ENCODE measurements at regions not wholly inside any gene's neighbourhood (a gene's known extent, or its start where the extent isn't known, plus 50 kb on each side); places are given as distances from the start of the nearest gene placed in this dataset.

GRCh38 chr5:2877522-2877921 lies 126.0 kb upstream of the IRX2 start:
- no peak overlapping the region for H2AK5ac ChIP-seq (ENCODE audit: low read depth, low read length)
- H3K9ac ChIP-seq (replicated peaks in 1 of 4; ENCODE audit: extremely low read depth in 1 of 4, low read depth in 3 of 4, low read length in 3 of 4): no peak overlapping the region
- no peaks in the 10 kb centered on the region for H3K79me1 ChIP-seq (ENCODE audit: low read depth, low read length)
- no peak overlapping the region for H3K14ac ChIP-seq (ENCODE audit: insufficient read length)
- no peak overlapping the region for H4K5ac ChIP-seq (ENCODE audit: insufficient read length, low read depth, low read length)
- no peak overlapping the region for H2BK15ac ChIP-seq (ENCODE audit: low read length)
- WGBS, 2 experiments (ENCODE audit: extremely low coverage in 1 of 2, insufficient coverage in 1 of 2, insufficient read length in 1 of 2, insufficient replicate concordance in 2 of 2, low coverage in 1 of 2, low lambda C conversion rate in 2 of 2, missing lambda C conversion rate in 1 of 2): 87% methylated on average over 5 of the region's 5 CpGs; no CpG with 5 or more reads in 1 of the 2 experiments
- H3K18ac ChIP-seq (ENCODE audit: extremely low read depth, low read length): no peak overlapping the region
- FAIRE-seq (peak; percentile 42), DNase-seq (ENCODE audit: low read depth in 1 of 2, low spot score in 2 of 2) (peak in 1 of 2 experiments; percentile 22)
- H2BK12ac ChIP-seq (ENCODE audit: low read depth, low read length): no peak overlapping the region
- no peak overlapping the region for H2BK120ac ChIP-seq (replicated peaks; ENCODE audit: low read depth, low read length)
- no peak overlapping the region for H3K4ac ChIP-seq (replicated peaks; ENCODE audit: insufficient read length, low read depth, low read length)
- no peak overlapping the region for H4K8ac ChIP-seq (ENCODE audit: extremely low read depth, insufficient read depth, low read length)
- H3K56ac ChIP-seq (replicated peaks; ENCODE audit: insufficient read length, low read depth, low read length): no peak overlapping the region
- H3K36me3 ChIP-seq (ENCODE audit: control insufficient read depth in 2 of 4, insufficient read depth in 4 of 4, low read length in 3 of 4): no peaks in the 10 kb centered on the region
- H3K4me1 ChIP-seq (replicated peaks in 1 of 4; ENCODE audit: control insufficient read depth in 3 of 4, insufficient read depth in 4 of 4, low read length in 3 of 4): peaks cover 0 to 2% (median 0%) of the 10 kb centered on the region in 4 experiments; a peak in 1 of 7 replicates
- H2BK20ac ChIP-seq (ENCODE audit: low read length): no peak overlapping the region
- no peak overlapping the region for H2BK5ac ChIP-seq (ENCODE audit: low read depth, low read length)
- ChIA-PET POLR2A (ENCODE audit: partially characterized antibody) (no interaction called here), CTCF (ENCODE audit: partially characterized antibody) (no interaction called here)
- no peak overlapping the region for H3K4me2 ChIP-seq (ENCODE audit: insufficient read depth in 1 of 2, low read depth in 2 of 2, low read length in 2 of 2)
- H3K27me3 ChIP-seq (replicated peaks in 1 of 4; ENCODE audit: control insufficient read depth in 3 of 4, extremely low read depth in 1 of 4, insufficient read depth in 3 of 4, low read length in 3 of 4): no peaks in the 10 kb centered on the region
- H3K9me3 ChIP-seq (ENCODE audit: insufficient read depth in 2 of 2, low read depth in 1 of 2, low read length in 1 of 2): peaks cover 7 to 13% of the 10 kb centered on the region in 2 experiments; a peak in 3 of 4 replicates
- no peaks in the 10 kb centered on the region for H3K23me2 ChIP-seq (ENCODE audit: low read depth, low read length)
- no peaks in the 10 kb centered on the region for H4K20me1 ChIP-seq (replicated peaks in 1 of 2; ENCODE audit: control insufficient read depth in 1 of 2, insufficient read depth in 2 of 2, low read length in 2 of 2)
- TF ChIP-seq TEAD4 (IDR thresholded peaks at IDR 0.05; ENCODE audit: low read depth, low read length) (no peak), POU5F1 (IDR thresholded peaks at IDR 0.05; ENCODE audit: low read depth, low read length) (no peak), GTF2F1 (IDR thresholded peaks at IDR 0.05; ENCODE audit: borderline replicate concordance, low read depth, low read length) (no peak), SP4 (IDR thresholded peaks at IDR 0.05; ENCODE audit: low read length) (no peak), NRF1 (IDR thresholded peaks at IDR 0.05; ENCODE audit: low read depth, low read length) (no peak), YY1 (IDR thresholded peaks at IDR 0.05; ENCODE audit: low read depth, low read length) (no peak), CREB1 (IDR thresholded peaks at IDR 0.05) (no peak), KDM5A (IDR thresholded peaks at IDR 0.05; ENCODE audit: low read length) (no peak), SIN3A (conservative IDR thresholded peaks at IDR 0.05 in 1 of 2, IDR thresholded peaks at IDR 0.05 in 1 of 2; ENCODE audit: low read depth in 1 of 2, low read length in 2 of 2) (no peak), CHD1 (IDR thresholded peaks at IDR 0.05; ENCODE audit: low read depth, low read length) (no peak), NANOG (IDR thresholded peaks at IDR 0.05; ENCODE audit: insufficient read depth, low read depth, low read length, poor library complexity, severe bottlenecking) (no peak)
- TF ChIP-seq, protein P1, sequence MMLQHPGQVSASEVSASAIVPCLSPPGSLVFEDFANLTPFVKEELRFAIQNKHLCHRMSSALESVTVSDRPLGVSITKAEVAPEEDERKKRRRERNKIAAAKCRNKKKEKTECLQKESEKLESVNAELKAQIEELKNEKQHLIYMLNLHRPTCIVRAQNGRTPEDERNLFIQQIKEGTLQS (IDR thresholded peaks at IDR 0.05; ENCODE audit: insufficient read depth, low read depth, low read length): no peak
- TF ChIP-seq, protein P2, sequence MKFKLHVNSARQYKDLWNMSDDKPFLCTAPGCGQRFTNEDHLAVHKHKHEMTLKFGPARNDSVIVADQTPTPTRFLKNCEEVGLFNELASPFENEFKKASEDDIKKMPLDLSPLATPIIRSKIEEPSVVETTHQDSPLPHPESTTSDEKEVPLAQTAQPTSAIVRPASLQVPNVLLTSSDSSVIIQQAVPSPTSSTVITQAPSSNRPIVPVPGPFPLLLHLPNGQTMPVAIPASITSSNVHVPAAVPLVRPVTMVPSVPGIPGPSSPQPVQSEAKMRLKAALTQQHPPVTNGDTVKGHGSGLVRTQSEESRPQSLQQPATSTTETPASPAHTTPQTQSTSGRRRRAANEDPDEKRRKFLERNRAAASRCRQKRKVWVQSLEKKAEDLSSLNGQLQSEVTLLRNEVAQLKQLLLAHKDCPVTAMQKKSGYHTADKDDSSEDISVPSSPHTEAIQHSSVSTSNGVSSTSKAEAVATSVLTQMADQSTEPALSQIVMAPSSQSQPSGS (IDR thresholded peaks at IDR 0.05; ENCODE audit: low read length): no peak
- H3K4me3 ChIP-seq (ENCODE audit: extremely low read depth in 1 of 4, insufficient read depth in 2 of 4, low read depth in 3 of 4, low read length in 4 of 4): no peak overlapping the region
- H3K23ac ChIP-seq (ENCODE audit: insufficient read length): no peak overlapping the region
- H3K79me2 ChIP-seq (ENCODE audit: control insufficient read depth in 1 of 2, insufficient read depth in 2 of 2, low read length in 2 of 2): no peaks in the 10 kb centered on the region
- no peak overlapping the region for H2AFZ ChIP-seq (ENCODE audit: low read length)
- H4K91ac ChIP-seq (replicated peaks; ENCODE audit: insufficient read length, low read length): no peak overlapping the region
- no peak overlapping the region for H3K27ac ChIP-seq (ENCODE audit: low read depth, low read length)
